Endothelial cell (in vitro differentiated cells): ENCODE measurements at regions not wholly inside any gene's neighbourhood (a gene's known extent, or its start where the extent isn't known, plus 50 kb on each side); places are given as distances from the start of the nearest gene placed in this dataset.

Experiments used
- DNase-seq: peaks from one replicate; pipeline ENCODE4 v3.0.0; 2021; ENCODE audit warnings: low spot score
- H3K27ac Mint-ChIP-seq: one replicate; pipeline ENCODE4 v1.8.0; 2021; ENCODE audit warnings: mixed read lengths, inconsistent platforms; ENCODE audit not compliant: unreplicated experiment
- H3K27me3 Mint-ChIP-seq: one replicate; pipeline ENCODE4 v1.8.0; 2021; ENCODE audit warnings: mild to moderate bottlenecking, moderate library complexity, mixed read lengths, inconsistent platforms; ENCODE audit not compliant: unreplicated experiment
- H3K36me3 Mint-ChIP-seq: one replicate; pipeline ENCODE4 v1.8.0; 2021; ENCODE audit warnings: mild to moderate bottlenecking, low read depth, mixed read lengths, inconsistent platforms; ENCODE audit not compliant: unreplicated experiment
- H3K4me1 Mint-ChIP-seq: one replicate; pipeline ENCODE4 v1.8.0; 2021; ENCODE audit warnings: mild to moderate bottlenecking, mixed read lengths, inconsistent platforms; ENCODE audit not compliant: unreplicated experiment
- H3K4me3 Mint-ChIP-seq: one replicate; pipeline ENCODE4 v1.8.0; 2021; ENCODE audit warnings: mild to moderate bottlenecking, mixed read lengths, inconsistent platforms; ENCODE audit not compliant: unreplicated experiment
- H3K9me3 Mint-ChIP-seq: one replicate; pipeline ENCODE4 v1.8.0; 2021; ENCODE audit warnings: mixed read lengths, inconsistent platforms; ENCODE audit not compliant: unreplicated experiment
- CTCF ChIP-seq: fragments of 200-600 bp; sonication (generic); IDR thresholded peaks from one replicate; pipeline ENCODE4 v1.5.0; 2021; ENCODE audit warnings: antibody characterized with exemption; ENCODE audit not compliant: unreplicated experiment

- Mint-ChIP-seq H3K4me1 (peaks cover 5% of the 10 kb centered on the region), H3K27me3 (no peaks in the 10 kb centered on the region), H3K27ac (no peak overlapping the region), H3K4me3 (no peak overlapping the region), H3K36me3 (no peaks in the 10 kb centered on the region), H3K9me3 (no peaks in the 10 kb centered on the region)
- DNase-seq = no peak
- no peak for TF ChIP-seq CTCF
Observed at GRCh38 chrX:14124562-14124961, 94.9 kb upstream of the GEMIN8 start.

GRCh38 chrX:14095702-14096101, 66.0 kb upstream of the GEMIN8 start:
- TF ChIP-seq CTCF = peak; percentile 67
- Mint-ChIP-seq H3K4me3 (no peak overlapping the region), H3K9me3 (no peaks in the 10 kb centered on the region), H3K27ac (no peak overlapping the region), H3K36me3 (no peaks in the 10 kb centered on the region), H3K27me3 (no peaks in the 10 kb centered on the region), H3K4me1 (no peaks in the 10 kb centered on the region)
- DNase-seq = peak; percentile 33

GRCh38 chrX:14094191-14094590, 64.5 kb upstream of the GEMIN8 start:
- Mint-ChIP-seq H3K27me3 (no peaks in the 10 kb centered on the region), H3K9me3 (no peaks in the 10 kb centered on the region), H3K27ac (no peak overlapping the region), H3K4me1 (no peaks in the 10 kb centered on the region), H3K36me3 (no peaks in the 10 kb centered on the region), H3K4me3 (no peak overlapping the region)
- no peak for TF ChIP-seq CTCF
- DNase-seq = no peak

GRCh38 chrX:14084466-14084865, 54.8 kb upstream of the GEMIN8 start:
- H3K27ac Mint-ChIP-seq = no peak overlapping the region
- no peaks in the 10 kb centered on the region for H3K27me3 Mint-ChIP-seq
- no peaks in the 10 kb centered on the region for H3K9me3 Mint-ChIP-seq
- H3K4me1 Mint-ChIP-seq = no peaks in the 10 kb centered on the region
- no peak for TF ChIP-seq CTCF
- no peaks in the 10 kb centered on the region for H3K36me3 Mint-ChIP-seq
- no peak for DNase-seq
- H3K4me3 Mint-ChIP-seq = no peak overlapping the region

- DNase-seq = no peak
- H3K4me1 Mint-ChIP-seq = no peaks in the 10 kb centered on the region
- no peak overlapping the region for H3K4me3 Mint-ChIP-seq
- TF ChIP-seq CTCF = no peak
- H3K27me3 Mint-ChIP-seq = no peaks in the 10 kb centered on the region
- no peaks in the 10 kb centered on the region for H3K9me3 Mint-ChIP-seq
- no peak overlapping the region for H3K27ac Mint-ChIP-seq
- H3K36me3 Mint-ChIP-seq = no peaks in the 10 kb centered on the region
Observed at GRCh38 chrX:14083783-14084182, 54.1 kb upstream of the GEMIN8 start.
